OCI-LY7 (cell line): ENCODE measurements at regions not wholly inside any gene's neighbourhood (a gene's known extent, or its start where the extent isn't known, plus 50 kb on each side); places are given as distances from the start of the nearest gene placed in this dataset.

Source experiments
- BruUV-seq: library from RNA; stranded (reverse); fragments of 400-500 nt; replicated peaks from 2 replicates; lab custom pipeline; 2021; lab: Mats Ljungman, UMichigan
- CTCF ChIA-PET: fragments of 300-600 bp; sonication (Branson Sonifier 250); formaldehyde crosslinking; loops from one replicate; lab custom pipeline; 2022; ENCODE audit warnings: antibody characterized with exemption; ENCODE audit not compliant: unreplicated experiment; lab: Charles Lee
- POLR2A ChIA-PET: fragments of 300-600 bp; sonication (Branson Sonifier 250); formaldehyde crosslinking; loops from one replicate; lab custom pipeline; 2022; ENCODE audit warnings: antibody characterized with exemption; lab: Charles Lee
- DNase-seq: peaks from one replicate; pipeline ENCODE4 v3.0.0-alpha.2; 2015; ENCODE audit warnings: low spot score
- H2AFZ ChIP-seq: fragments of 200-600 bp; sonication (generic), shearing (Covaris generic); 2 replicates; pipeline ENCODE4 v1.6.1; 2014; ENCODE audit warnings: mild to moderate bottlenecking, antibody characterized with exemption, low read length, moderate library complexity
- H3K27ac ChIP-seq: fragments of 200-600 bp; sonication (generic); 2 replicates; pipeline ENCODE4 v1.5.1; 2014; ENCODE audit warnings: mixed run types, low read depth, mild to moderate bottlenecking, moderate library complexity, low read length, inconsistent platforms; ENCODE audit not compliant: poor library complexity, severe bottlenecking
- H3K36me3 ChIP-seq: fragments of 200-600 bp; sonication (generic); 2 replicates; pipeline ENCODE4 v1.6.1; 2014; ENCODE audit warnings: mild to moderate bottlenecking, antibody characterized with exemption, low read length, moderate library complexity, mixed read lengths; ENCODE audit not compliant: insufficient read depth
- H3K4me1 ChIP-seq: fragments of 200-600 bp; sonication (generic); 2 replicates; pipeline ENCODE4 v1.5.1; 2014; ENCODE audit warnings: mild to moderate bottlenecking, low read length; ENCODE audit not compliant: insufficient read depth, poor library complexity, severe bottlenecking
- H3K4me2 ChIP-seq: fragments of 200-600 bp; sonication (generic); 2 replicates; pipeline ENCODE4 v1.6.1; 2014; ENCODE audit warnings: mild to moderate bottlenecking, low read length
- H3K4me3 ChIP-seq: fragments of 200-600 bp; sonication (generic); 2 replicates; pipeline ENCODE4 v1.5.1; 2014; ENCODE audit warnings: mild to moderate bottlenecking, low read depth, low read length; ENCODE audit not compliant: poor library complexity, severe bottlenecking
- H3K79me2 ChIP-seq: fragments of 200-600 bp; sonication (generic); 2 replicates; pipeline ENCODE4 v1.6.1; 2016; ENCODE audit warnings: low read depth, mild to moderate bottlenecking, low read length, moderate library complexity, mixed read lengths; ENCODE audit not compliant: insufficient read depth
- H3K9me2 ChIP-seq: fragments of 200-600 bp; sonication (generic); 2 replicates; pipeline ENCODE4 v1.6.1; 2016; ENCODE audit warnings: mild to moderate bottlenecking, low read length, mixed read lengths; ENCODE audit not compliant: insufficient read depth
- H3K9me3 ChIP-seq: fragments of 200-600 bp; sonication (generic); 2 replicates; pipeline ENCODE4 v1.6.1; 2014; ENCODE audit warnings: mild to moderate bottlenecking, mixed run types, low read length, mixed read lengths
- H4K20me1 ChIP-seq: fragments of 200-600 bp; sonication (generic); 2 replicates; pipeline ENCODE4 v1.6.1; 2014; ENCODE audit warnings: mild to moderate bottlenecking, antibody characterized with exemption, low read length, moderate library complexity, mixed read lengths; ENCODE audit not compliant: insufficient read depth
- EZH2phosphoT487 ChIP-seq: fragments of 200-600 bp; sonication (generic); IDR thresholded peaks from 2 replicates; pipeline ENCODE4 v1.6.1; 2018; ENCODE audit warnings: low read depth, borderline replicate concordance, mild to moderate bottlenecking, mixed run types, antibody characterized with exemption, low read length, moderate library complexity, mixed read lengths
- intact Hi-C: fragments of 100-400 bp; cut with micrococcal nuclease; formaldehyde crosslinking; loops from one replicate; pipeline ENCODE4 v1.10.0; 2022; ENCODE audit not compliant: unreplicated experiment
- TF ChIP-seq, protein P1 (sequence below): fragments of 200-600 bp; sonication (generic); conservative IDR thresholded peaks from 2 replicates; pipeline ENCODE4 v1.5.1; 2014; ENCODE audit warnings: mild to moderate bottlenecking, antibody characterized with exemption, low read length, moderate library complexity, mixed read lengths

DNA sequence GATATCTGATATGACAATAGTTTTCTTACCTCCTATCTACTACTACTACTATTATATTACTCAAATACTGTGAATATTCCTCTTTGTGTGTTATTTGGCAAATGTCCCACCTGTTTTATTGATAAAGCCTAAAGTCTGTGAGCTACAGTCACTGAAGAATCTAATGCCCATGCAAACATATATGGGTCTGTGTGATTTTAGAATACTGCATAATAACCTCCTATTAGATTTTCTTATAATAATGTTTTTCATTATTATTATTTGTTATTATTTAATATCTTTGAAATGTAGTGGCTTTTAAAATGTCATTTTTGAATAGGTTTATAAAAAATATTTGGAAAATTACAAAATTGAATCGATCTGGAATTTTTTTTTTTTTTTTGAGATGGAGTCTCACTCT, 1330.8 kb upstream of the MIR17HG start:
- H3K27ac ChIP-seq: no peak overlapping the region
- H3K4me1 ChIP-seq: no peaks in the 10 kb centered on the region
- H3K9me2 ChIP-seq: 0 out of 2 replicates have a peak, but pooled peaks cover 5% of the 10 kb centered on the region
- H4K20me1 ChIP-seq: no peaks in the 10 kb centered on the region
- no peak for DNase-seq
- no peak overlapping the region for H3K4me2 ChIP-seq
- no peak overlapping the region for H2AFZ ChIP-seq
- CTCF ChIA-PET: no interaction called here
- H3K4me3 ChIP-seq: no peak overlapping the region
- BruUV-seq: no TSS peak
- peaks cover 34% of the 10 kb centered on the region for H3K9me3 ChIP-seq
- intact Hi-C loops: no loop called here
- no peaks in the 10 kb centered on the region for H3K79me2 ChIP-seq
- H3K36me3 ChIP-seq: no peaks in the 10 kb centered on the region
- TF ChIP-seq, protein P1, sequence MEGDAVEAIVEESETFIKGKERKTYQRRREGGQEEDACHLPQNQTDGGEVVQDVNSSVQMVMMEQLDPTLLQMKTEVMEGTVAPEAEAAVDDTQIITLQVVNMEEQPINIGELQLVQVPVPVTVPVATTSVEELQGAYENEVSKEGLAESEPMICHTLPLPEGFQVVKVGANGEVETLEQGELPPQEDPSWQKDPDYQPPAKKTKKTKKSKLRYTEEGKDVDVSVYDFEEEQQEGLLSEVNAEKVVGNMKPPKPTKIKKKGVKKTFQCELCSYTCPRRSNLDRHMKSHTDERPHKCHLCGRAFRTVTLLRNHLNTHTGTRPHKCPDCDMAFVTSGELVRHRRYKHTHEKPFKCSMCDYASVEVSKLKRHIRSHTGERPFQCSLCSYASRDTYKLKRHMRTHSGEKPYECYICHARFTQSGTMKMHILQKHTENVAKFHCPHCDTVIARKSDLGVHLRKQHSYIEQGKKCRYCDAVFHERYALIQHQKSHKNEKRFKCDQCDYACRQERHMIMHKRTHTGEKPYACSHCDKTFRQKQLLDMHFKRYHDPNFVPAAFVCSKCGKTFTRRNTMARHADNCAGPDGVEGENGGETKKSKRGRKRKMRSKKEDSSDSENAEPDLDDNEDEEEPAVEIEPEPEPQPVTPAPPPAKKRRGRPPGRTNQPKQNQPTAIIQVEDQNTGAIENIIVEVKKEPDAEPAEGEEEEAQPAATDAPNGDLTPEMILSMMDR: no peak
- POLR2A ChIA-PET: interaction anchor here (0.6 to 0.8 kb wide), 2 partner anchors 101 to 470 kb away, joined by 3 read pairs; no protein-coding TSS in a partner anchor

GRCh38 chr13:90020536-90021070, 1326.9 kb upstream of the MIR17HG start:
- no TSS peak for BruUV-seq
- no peaks in the 10 kb centered on the region for H3K4me1 ChIP-seq
- H3K27ac ChIP-seq: no peak overlapping the region
- no peak overlapping the region for H3K4me2 ChIP-seq
- no peak overlapping the region for H2AFZ ChIP-seq
- DNase-seq: no peak
- H3K79me2 ChIP-seq: no peaks in the 10 kb centered on the region
- ChIA-PET CTCF (no interaction called here), POLR2A (interaction anchor here (1.5 kb wide), 1 partner anchor 28 kb away, joined by 5 read pairs; no protein-coding TSS in a partner anchor)
- H3K9me3 ChIP-seq: peaks cover 38% of the 10 kb centered on the region
- 0 out of 2 replicates have a peak, but pooled peaks cover 5% of the 10 kb centered on the region for H3K9me2 ChIP-seq
- no peak for TF ChIP-seq EZH2phosphoT487
- TF ChIP-seq, protein P1: no peak
- H3K4me3 ChIP-seq: no peak overlapping the region
- H3K36me3 ChIP-seq: no peaks in the 10 kb centered on the region
- intact Hi-C loops: no loop called here
- H4K20me1 ChIP-seq: no peaks in the 10 kb centered on the region

DNA sequence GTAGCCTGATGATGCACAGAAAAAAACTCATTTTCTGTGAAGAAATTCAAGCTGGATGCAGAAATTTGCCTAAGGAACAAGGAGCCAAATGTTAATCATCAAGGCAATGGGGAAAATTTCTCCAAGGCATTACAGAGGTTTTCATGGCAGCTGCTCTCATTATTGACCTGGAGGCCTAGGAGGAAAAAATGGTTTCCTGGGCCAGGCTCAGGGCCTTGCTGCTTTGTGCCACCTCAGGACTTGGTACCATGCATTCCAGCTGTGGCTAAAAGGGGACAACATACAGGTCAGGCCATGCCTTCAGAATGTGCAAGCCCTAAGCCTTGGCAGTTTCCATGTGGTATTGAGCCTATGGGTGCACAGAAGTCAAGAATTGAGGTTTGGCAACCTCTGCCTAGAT, 1320.1 kb upstream of the MIR17HG start:
- ChIA-PET POLR2A (interaction anchor here (0.6 kb wide), 2 partner anchors 36 to 414 kb away, joined by 3 read pairs; no protein-coding TSS in a partner anchor), CTCF (no interaction called here)
- H3K4me3 ChIP-seq: no peak overlapping the region
- no peak for TF ChIP-seq EZH2phosphoT487
- TF ChIP-seq, protein P1: no peak
- H3K4me2 ChIP-seq: no peak overlapping the region
- H3K27ac ChIP-seq: no peak overlapping the region
- H3K36me3 ChIP-seq: no peaks in the 10 kb centered on the region
- 0 out of 2 replicates have a peak, but pooled peaks cover 4% of the 10 kb centered on the region for H3K9me2 ChIP-seq
- no TSS peak for BruUV-seq
- peaks cover 65% of the 10 kb centered on the region for H3K9me3 ChIP-seq
- no peak for DNase-seq
- no peaks in the 10 kb centered on the region for H3K4me1 ChIP-seq
- no peaks in the 10 kb centered on the region for H4K20me1 ChIP-seq
- intact Hi-C loops: no loop called here
- no peak overlapping the region for H2AFZ ChIP-seq
- H3K79me2 ChIP-seq: no peaks in the 10 kb centered on the region
